GM12801 (cell line): ENCODE measurements at regions not wholly inside any gene's neighbourhood (a gene's known extent, or its start where the extent isn't known, plus 50 kb on each side); places are given as distances from the start of the nearest gene placed in this dataset.

Experiments used
- CTCF ChIP-seq: IDR thresholded peaks from one replicate; pipeline ENCODE4 v1.5.1; 2011; ENCODE audit warnings: control low read depth; ENCODE audit not compliant: insufficient read length; ENCODE audit errors: extremely low read depth

GRCh38 chr6:137545073-137545472 is 50.9 kb upstream of the OLIG3 start:
- TF ChIP-seq CTCF = no peak

- no peak for TF ChIP-seq CTCF
These were observed 53.0 kb upstream of the OLIG3 start for GRCh38 chr6:137547186-137547585.

- no peak for TF ChIP-seq CTCF
These were observed 53.4 kb upstream of the OLIG3 start for GRCh38 chr6:137547601-137548000.

- TF ChIP-seq CTCF = no peak
These were observed 54.9 kb upstream of the OLIG3 start for GRCh38 chr6:137549106-137549505.

GRCh38 chr6:137550535-137550934 is 56.3 kb upstream of the OLIG3 start:
- TF ChIP-seq CTCF = no peak

GRCh38 chr6:137552146-137552545 is 58.0 kb upstream of the OLIG3 start:
- TF ChIP-seq CTCF = no peak

- TF ChIP-seq CTCF = no peak
These were observed 58.6 kb upstream of the OLIG3 start for GRCh38 chr6:137552809-137553208.

- TF ChIP-seq CTCF = no peak
These were observed 66.0 kb upstream of the OLIG3 start for GRCh38 chr6:137560184-137560563.
